Colonic mucosa (tissue), 4 donors: ENCODE measurements at regions not wholly inside any gene's neighbourhood (a gene's known extent, or its start where the extent isn't known, plus 50 kb on each side); places are given as distances from the start of the nearest gene placed in this dataset.
"Not testable (repeated sequence)": the region's sequence is repeated elsewhere in the genome, so short reads cannot be mapped to it uniquely, and the experiment has no call there.

ENCODE experiments used
- DNase-seq: peaks from one replicate; pipeline ENCODE4 v3.0.0-alpha.2; 2020
- H3K27ac ChIP-seq: fragments of 200-600 bp; one replicate; pipeline ENCODE4 v1.8.0; 2021
- H3K27me3 ChIP-seq: fragments of 200-600 bp; one replicate; pipeline ENCODE4 v1.8.0; 2021
- H3K36me3 ChIP-seq: fragments of 200-600 bp; one replicate; pipeline ENCODE4 v1.8.0; 2021
- H3K4me1 ChIP-seq: fragments of 200-600 bp; one replicate; pipeline ENCODE4 v1.8.0; 2021; ENCODE audit warnings: mild to moderate bottlenecking
- H3K4me3 ChIP-seq: fragments of 200-600 bp; one replicate; pipeline ENCODE4 v1.8.0; 2021
- H3K9ac ChIP-seq, 2 donors: one replicate each; pipeline ENCODE4 v1.7.0; 2013; ENCODE audit warnings: control low read depth in 2 of 2, low read depth in 2 of 2, low read length in 2 of 2
- H3K9me3 ChIP-seq: fragments of 200-600 bp; one replicate; pipeline ENCODE4 v1.8.0; 2021
- intact Hi-C: fragments of 100-400 bp; cut with DNase I; formaldehyde crosslinking; loops from one replicate; pipeline ENCODE4 v1.14.1; 2022
- TF ChIP-seq, protein P1 (sequence below): fragments of 200-600 bp; IDR thresholded peaks from one replicate; pipeline ENCODE4 v1.8.0; 2022; ENCODE audit warnings: antibody characterized with exemption, mild to moderate bottlenecking
- donor health status: healthy.
- donor health status: DM: no; HTN: no; CAD: no.
- donor health status: DM: no; HTN: no; CAD: no.

DNA sequence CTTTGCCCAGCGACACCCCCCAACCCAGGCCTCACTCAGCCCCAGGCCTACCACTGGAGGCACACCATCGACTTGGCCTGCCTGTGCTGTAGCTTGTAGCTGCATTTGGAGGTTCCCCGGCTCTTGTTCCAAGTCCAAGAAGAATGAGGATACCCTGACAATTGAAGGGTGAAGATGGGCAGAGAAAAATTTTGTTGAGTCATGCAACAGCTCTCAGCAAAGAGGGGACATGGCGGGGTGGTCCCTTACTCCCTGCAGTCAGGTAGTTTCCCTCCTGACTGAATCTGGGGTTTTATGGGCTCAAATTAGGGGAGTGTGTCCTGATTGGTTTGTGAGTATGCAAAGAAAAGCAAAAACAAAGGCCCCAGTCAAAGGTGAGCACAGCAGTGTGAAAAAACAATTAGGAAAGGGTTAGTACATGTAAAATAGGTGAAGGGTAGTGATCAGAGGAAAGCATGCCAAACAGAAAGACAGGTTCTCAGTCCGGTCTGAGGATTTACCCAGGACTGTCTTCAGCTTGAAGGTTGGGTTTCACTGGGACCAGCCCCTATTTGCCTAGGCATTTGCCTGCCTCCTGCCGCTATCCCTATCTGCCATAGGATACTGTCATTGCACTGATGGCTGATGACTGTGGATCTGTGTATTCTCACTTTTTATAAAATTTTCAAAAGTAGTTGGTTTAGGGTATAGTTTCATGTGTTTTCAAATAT lies 316.4 kb upstream of the RND3 start:
- Histone ChIP-seq H3K4me3 (no peak overlapping the region), H3K9me3 (no peaks in the 10 kb centered on the region), H3K27ac (no peak overlapping the region), H3K4me1 (no peaks in the 10 kb centered on the region), H3K27me3 (no peaks in the 10 kb centered on the region), H3K36me3 (no peaks in the 10 kb centered on the region), H3K9ac (no peak overlapping the region)
- DNase-seq: no peak
- TF ChIP-seq, protein P1, sequence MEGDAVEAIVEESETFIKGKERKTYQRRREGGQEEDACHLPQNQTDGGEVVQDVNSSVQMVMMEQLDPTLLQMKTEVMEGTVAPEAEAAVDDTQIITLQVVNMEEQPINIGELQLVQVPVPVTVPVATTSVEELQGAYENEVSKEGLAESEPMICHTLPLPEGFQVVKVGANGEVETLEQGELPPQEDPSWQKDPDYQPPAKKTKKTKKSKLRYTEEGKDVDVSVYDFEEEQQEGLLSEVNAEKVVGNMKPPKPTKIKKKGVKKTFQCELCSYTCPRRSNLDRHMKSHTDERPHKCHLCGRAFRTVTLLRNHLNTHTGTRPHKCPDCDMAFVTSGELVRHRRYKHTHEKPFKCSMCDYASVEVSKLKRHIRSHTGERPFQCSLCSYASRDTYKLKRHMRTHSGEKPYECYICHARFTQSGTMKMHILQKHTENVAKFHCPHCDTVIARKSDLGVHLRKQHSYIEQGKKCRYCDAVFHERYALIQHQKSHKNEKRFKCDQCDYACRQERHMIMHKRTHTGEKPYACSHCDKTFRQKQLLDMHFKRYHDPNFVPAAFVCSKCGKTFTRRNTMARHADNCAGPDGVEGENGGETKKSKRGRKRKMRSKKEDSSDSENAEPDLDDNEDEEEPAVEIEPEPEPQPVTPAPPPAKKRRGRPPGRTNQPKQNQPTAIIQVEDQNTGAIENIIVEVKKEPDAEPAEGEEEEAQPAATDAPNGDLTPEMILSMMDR: no peak
- intact Hi-C loops: no loop called here

DNA sequence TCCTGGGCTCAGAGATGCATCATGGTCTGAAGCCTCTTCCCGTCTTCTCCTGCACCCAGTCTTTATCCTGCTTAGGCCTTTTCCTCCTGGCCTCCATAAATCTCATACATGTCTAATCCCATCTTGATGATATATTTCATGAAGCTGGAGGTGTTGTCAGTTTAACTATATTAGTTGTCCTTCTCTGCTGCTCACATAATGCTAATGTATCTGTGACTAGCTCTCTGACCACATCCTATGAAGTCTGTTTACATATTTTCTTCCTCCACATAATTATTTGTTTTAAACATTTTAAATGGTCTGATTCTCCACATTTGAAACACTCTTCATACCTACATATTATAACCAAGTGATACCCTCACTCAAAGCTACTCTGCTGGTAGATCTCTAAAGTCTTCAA lies 315.2 kb upstream of the RND3 start:
- H3K4me1 ChIP-seq: no peaks in the 10 kb centered on the region
- intact Hi-C loops: no loop called here
- no peak overlapping the region for H3K9ac ChIP-seq
- no peak overlapping the region for H3K27ac ChIP-seq
- no peaks in the 10 kb centered on the region for H3K9me3 ChIP-seq
- no peak for DNase-seq
- no peaks in the 10 kb centered on the region for H3K27me3 ChIP-seq
- no peaks in the 10 kb centered on the region for H3K36me3 ChIP-seq
- H3K4me3 ChIP-seq: no peak overlapping the region
- TF ChIP-seq, protein P1: no peak

DNA sequence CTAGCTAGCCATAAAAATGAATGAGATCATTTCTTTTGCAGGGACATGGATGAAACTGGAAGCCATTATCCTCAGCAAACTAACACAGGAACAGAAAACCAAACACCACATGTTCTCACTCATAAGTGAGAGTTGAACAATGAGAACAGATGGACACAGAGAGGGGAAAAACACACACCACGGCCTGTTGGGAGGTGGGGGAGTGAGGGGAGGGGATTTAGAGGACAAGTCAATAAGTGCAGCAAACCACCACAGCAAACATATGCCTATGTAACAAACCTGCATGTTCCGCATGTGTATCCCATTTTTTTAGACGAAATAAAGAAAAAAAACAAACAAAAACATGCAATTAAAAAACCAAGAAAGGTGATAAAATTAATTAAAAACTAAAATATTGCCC lies 308.8 kb upstream of the RND3 start:
- H3K36me3 ChIP-seq, H3K27me3 ChIP-seq, intact Hi-C loops, H3K9ac ChIP-seq, H3K27ac ChIP-seq, H3K9me3 ChIP-seq, H3K4me1 ChIP-seq, H3K4me3 ChIP-seq, DNase-seq: not testable (repeated sequence)

DNA sequence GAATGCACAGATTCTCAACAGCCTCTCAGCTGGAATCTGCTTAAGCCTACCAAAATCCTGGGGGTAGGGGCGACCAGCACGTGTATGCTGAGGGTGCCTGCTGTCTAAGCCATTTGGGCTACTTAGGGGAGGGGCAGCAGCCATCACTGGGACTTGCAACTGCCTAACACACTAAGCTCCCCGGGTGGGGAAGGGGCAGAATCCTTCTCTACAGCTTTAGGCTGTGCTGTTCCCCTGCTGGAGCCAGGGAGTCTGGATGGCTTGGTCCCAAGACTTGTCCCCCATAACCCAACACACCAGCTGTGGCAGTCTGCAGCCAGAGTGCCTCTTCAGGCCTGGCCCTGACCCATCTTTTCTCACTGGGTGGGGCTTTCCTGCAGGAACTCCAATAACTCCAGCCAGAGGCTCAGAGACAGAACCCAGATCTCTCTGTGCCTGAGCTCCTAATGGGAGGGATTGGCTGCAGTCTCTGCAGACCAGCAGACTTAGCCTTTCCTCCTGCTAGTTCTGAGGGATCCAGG lies 305.4 kb upstream of the RND3 start:
- intact Hi-C loops: no loop called here
- no peak for DNase-seq
- TF ChIP-seq, protein P1: no peak

DNA sequence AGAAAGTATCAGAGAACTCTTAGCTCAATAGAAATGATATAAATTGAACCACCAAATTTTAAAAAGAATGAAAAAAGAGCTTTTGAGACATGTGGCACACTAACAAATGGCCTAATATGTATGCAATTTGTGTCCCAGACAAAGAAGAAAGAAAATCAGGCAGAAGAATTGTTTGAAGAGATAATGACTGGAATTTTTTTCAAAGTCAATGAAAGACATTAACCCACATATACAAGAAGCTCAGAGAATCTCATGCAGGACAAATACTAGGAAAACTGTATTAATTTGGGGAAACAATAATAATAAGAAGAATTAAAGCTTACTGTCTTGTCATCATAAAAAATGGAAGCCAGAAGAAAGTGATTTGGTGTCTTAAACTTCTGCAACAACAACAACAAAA lies 304.1 kb upstream of the RND3 start:
- H3K27ac ChIP-seq: no peak overlapping the region
- intact Hi-C loops: no loop called here
- H3K4me3 ChIP-seq: no peak overlapping the region
- no peaks in the 10 kb centered on the region for H3K4me1 ChIP-seq
- TF ChIP-seq, protein P1: no peak
- H3K27me3 ChIP-seq: no peaks in the 10 kb centered on the region
- no peaks in the 10 kb centered on the region for H3K36me3 ChIP-seq
- no peaks in the 10 kb centered on the region for H3K9me3 ChIP-seq
- DNase-seq: no peak
- no peak overlapping the region for H3K9ac ChIP-seq

More for the DNA sequence above, 305.4 kb upstream of the RND3 start:
- H3K9ac ChIP-seq: no peak overlapping the region
- no peaks in the 10 kb centered on the region for H3K4me1 ChIP-seq
- H3K36me3 ChIP-seq: no peaks in the 10 kb centered on the region
- H3K27me3 ChIP-seq: no peaks in the 10 kb centered on the region
- H3K27ac ChIP-seq: no peak overlapping the region
- H3K9me3 ChIP-seq: no peaks in the 10 kb centered on the region
- H3K4me3 ChIP-seq: no peak overlapping the region

DNA sequence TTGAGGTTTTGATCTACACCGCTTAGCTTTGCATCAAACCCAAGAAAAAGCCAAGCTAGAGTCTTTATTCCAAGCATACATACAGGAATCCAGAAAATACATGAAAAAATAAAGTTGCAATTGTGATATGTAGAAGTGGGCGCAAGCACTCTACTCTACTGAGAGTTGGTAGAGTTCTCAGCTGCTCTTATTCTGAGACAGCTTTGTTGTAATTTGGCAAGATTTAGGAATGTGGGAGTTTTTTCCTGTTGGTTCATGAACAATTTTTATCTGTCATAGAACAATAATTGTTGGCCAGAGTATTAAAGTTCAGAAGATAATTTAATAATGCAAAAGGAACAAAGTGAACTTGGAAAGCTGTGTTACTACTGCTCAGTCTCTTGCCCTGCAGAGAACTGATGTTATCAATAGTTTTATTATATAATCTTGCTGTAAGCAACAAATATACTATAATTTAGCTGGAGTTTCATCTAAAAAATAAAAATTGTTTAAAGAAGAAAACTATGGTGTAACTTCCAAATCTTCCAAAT lies 302.0 kb upstream of the RND3 start:
- no peak overlapping the region for H3K4me3 ChIP-seq
- H3K27ac ChIP-seq: no peak overlapping the region
- no peaks in the 10 kb centered on the region for H3K36me3 ChIP-seq
- no peak overlapping the region for H3K9ac ChIP-seq
- TF ChIP-seq, protein P1: no peak
- H3K27me3 ChIP-seq: no peaks in the 10 kb centered on the region
- no peaks in the 10 kb centered on the region for H3K4me1 ChIP-seq
- H3K9me3 ChIP-seq: no peaks in the 10 kb centered on the region
- intact Hi-C loops: no loop called here
- no peak for DNase-seq
